Vagina (tissue), 2 donors: ENCODE measurements at regions not wholly inside any gene's neighbourhood (a gene's known extent, or its start where the extent isn't known, plus 50 kb on each side); places are given as distances from the start of the nearest gene placed in this dataset.

Experiments
- POLR2A ChIP-seq, 2 donors: fragments of 450-650 bp; IDR thresholded peaks; one replicate each; pipeline ENCODE4 v1.6.1; 2017; ENCODE audit warnings: antibody characterized with exemption in 2 of 2, mild to moderate bottlenecking in 2 of 2, moderate library complexity in 2 of 2
- TF ChIP-seq, protein P1 (sequence below), 3 experiments: fragments of 450-650 bp in 2 of 3; fragments of 200-600 bp in 1 of 3; sonication (generic) in 1 of 3; IDR thresholded peaks; one replicate each; pipeline ENCODE4 v1.5.1; 2017 to 2019; ENCODE audit warnings: antibody characterized with exemption in 3 of 3, mild to moderate bottlenecking in 2 of 3, moderate library complexity in 2 of 3

DNA sequence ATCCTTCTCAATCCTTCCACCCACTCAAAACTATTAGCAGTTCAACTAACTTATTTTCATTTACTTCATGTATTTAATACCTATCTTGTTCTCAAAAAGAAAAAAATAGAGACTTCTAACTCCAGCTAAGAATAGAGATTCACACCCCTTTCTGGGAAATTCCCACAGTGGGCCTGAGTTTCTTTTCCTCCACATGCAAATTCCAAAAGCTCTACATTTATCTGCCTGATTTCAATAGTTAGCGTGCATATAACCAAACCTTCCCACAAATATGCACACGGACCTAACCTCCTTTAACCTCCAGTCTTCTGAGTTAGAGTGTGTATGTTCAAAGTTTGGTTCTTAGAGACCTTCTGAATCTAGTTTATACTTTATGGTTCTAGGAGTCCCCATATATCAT, 62.5 kb downstream of the GRIN2B start:
- no peak for TF ChIP-seq POLR2A (IDR thresholded peaks at IDR 0.05)
- TF ChIP-seq, protein P1, sequence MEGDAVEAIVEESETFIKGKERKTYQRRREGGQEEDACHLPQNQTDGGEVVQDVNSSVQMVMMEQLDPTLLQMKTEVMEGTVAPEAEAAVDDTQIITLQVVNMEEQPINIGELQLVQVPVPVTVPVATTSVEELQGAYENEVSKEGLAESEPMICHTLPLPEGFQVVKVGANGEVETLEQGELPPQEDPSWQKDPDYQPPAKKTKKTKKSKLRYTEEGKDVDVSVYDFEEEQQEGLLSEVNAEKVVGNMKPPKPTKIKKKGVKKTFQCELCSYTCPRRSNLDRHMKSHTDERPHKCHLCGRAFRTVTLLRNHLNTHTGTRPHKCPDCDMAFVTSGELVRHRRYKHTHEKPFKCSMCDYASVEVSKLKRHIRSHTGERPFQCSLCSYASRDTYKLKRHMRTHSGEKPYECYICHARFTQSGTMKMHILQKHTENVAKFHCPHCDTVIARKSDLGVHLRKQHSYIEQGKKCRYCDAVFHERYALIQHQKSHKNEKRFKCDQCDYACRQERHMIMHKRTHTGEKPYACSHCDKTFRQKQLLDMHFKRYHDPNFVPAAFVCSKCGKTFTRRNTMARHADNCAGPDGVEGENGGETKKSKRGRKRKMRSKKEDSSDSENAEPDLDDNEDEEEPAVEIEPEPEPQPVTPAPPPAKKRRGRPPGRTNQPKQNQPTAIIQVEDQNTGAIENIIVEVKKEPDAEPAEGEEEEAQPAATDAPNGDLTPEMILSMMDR (IDR thresholded peaks at IDR 0.05) = no peak
